MM.1S (cell line): ENCODE measurements at regions not wholly inside any gene's neighbourhood (a gene's known extent, or its start where the extent isn't known, plus 50 kb on each side); places are given as distances from the start of the nearest gene placed in this dataset.

Experiments used
- CTCF ChIP-seq: fragments of 300-600 bp; sonication (generic); IDR thresholded peaks from 2 replicates; pipeline ENCODE4 v1.5.1; 2016; ENCODE audit warnings: antibody characterized with exemption, low read length, mixed read lengths
- EZH2 ChIP-seq: fragments of 300-600 bp; sonication (generic); optimal IDR thresholded peaks from 2 replicates; pipeline ENCODE3; 2017; ENCODE audit warnings: low read depth, mild to moderate bottlenecking, antibody characterized with exemption, low read length, mixed read lengths
- EZH2phosphoT487 ChIP-seq: fragments of 300-600 bp; sonication (generic); IDR thresholded peaks from 2 replicates; pipeline ENCODE4 v1.6.1; 2018; ENCODE audit warnings: antibody characterized with exemption, low read length

DNA sequence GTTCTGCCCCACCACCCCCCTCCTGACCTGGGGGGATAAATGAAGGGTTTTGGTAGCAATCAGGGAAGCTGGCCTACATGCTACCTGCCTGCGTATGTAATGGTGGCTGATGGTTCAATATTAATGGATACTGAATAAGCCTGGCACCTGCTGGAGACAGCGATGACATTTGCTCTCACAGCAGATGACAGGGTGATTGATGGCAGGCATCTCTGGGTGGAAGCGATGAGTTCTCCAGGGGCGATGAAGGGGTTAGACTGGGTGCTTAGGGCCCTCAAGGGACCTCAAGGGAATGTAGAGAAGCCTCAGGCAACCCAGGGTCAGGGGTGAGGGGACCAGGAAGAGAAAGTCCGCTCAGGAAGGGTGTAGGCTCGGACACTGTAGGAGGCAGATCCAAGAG lies 107.7 kb upstream of the MLN start:
- TF ChIP-seq CTCF (no peak), EZH2phosphoT487 (no peak), EZH2 (no peak)
